Right lobe of liver (tissue), 6 donors: ENCODE measurements at regions not wholly inside any gene's neighbourhood (a gene's known extent, or its start where the extent isn't known, plus 50 kb on each side); places are given as distances from the start of the nearest gene placed in this dataset.

ENCODE experiments used
- ATAC-seq, 4 donors: fragments of 200-7000 bp; cut with Tn5 transposase; one replicate each; pipeline ENCODE4 v1.9.1; 2020; ENCODE audit warnings: mild to moderate bottlenecking in 4 of 4, moderate library complexity in 4 of 4
- DNase-seq, 3 donors: peaks; one replicate each; pipeline ENCODE4 v3.0.0-alpha.2; 2020
- H3K27ac ChIP-seq, 3 donors: fragments of 200-600 bp; one replicate each; pipeline ENCODE4 v1.8.0; 2022
- H3K27me3 ChIP-seq, 2 donors: fragments of 200-600 bp; one replicate each; pipeline ENCODE4 v1.8.0; 2022
- H3K36me3 ChIP-seq, 4 donors: fragments of 200-600 bp; sonication (generic) in 1 of 4; one replicate each; pipeline versions ENCODE4 v1.5.1 to v1.8.0; 2017 to 2022; ENCODE audit warnings: control low read depth in 1 of 4
- H3K4me1 ChIP-seq, 4 donors: fragments of 200-600 bp; sonication (generic) in 1 of 4; one replicate each; pipeline versions ENCODE4 v1.5.1 to v1.8.0; 2017 to 2022; ENCODE audit warnings: control low read depth in 1 of 4
- H3K4me3 ChIP-seq, 3 donors: fragments of 200-600 bp; one replicate each; pipeline ENCODE4 v1.8.0; 2022
- H3K9me3 ChIP-seq, 4 donors: fragments of 200-600 bp; sonication (generic) in 1 of 4; one replicate each; pipeline versions ENCODE4 v1.5.1 to v1.8.0; 2017 to 2022; ENCODE audit warnings: control low read depth in 1 of 4
- CTCF ChIP-seq, 4 donors: fragments of 200-600 bp in 3 of 4; fragments of 450-650 bp in 1 of 4; IDR thresholded peaks; one replicate each; pipeline versions ENCODE4 v1.5.1 to v1.8.0; 2016 to 2022; ENCODE audit warnings: antibody characterized with exemption in 4 of 4, mild to moderate bottlenecking in 2 of 4
- POLR2A ChIP-seq: fragments of 450-650 bp; IDR thresholded peaks from one replicate; pipeline ENCODE4 v1.6.1; 2017; ENCODE audit warnings: antibody characterized with exemption, mild to moderate bottlenecking
- WGBS: methylation state at CpG from one replicate; pipeline ENCODE4 v1.1.6; 2018; ENCODE audit warnings: low coverage, low lambda C conversion rate; ENCODE audit not compliant: insufficient coverage; ENCODE audit errors: missing lambda C conversion rate; 5-methylcytosine and 5-hydroxymethylcytosine counted together
- intact Hi-C, 2 donors: fragments of 100-400 bp; cut with DNase I; formaldehyde crosslinking; loops; one replicate each; pipeline versions ENCODE4 v1.11.2 to v1.14.1; 2022
- donor health status: DM: no; HTN: yes; CAD: no.
- donor health status: DM: no; HTN: no; CAD: no.
- donor health status: DM: no; HTN: no; CAD: no.
- donor health status: DM: no; HTN: yes; CAD: no.
- donor health status: DM: no; HTN: yes; CAD: no.

DNA sequence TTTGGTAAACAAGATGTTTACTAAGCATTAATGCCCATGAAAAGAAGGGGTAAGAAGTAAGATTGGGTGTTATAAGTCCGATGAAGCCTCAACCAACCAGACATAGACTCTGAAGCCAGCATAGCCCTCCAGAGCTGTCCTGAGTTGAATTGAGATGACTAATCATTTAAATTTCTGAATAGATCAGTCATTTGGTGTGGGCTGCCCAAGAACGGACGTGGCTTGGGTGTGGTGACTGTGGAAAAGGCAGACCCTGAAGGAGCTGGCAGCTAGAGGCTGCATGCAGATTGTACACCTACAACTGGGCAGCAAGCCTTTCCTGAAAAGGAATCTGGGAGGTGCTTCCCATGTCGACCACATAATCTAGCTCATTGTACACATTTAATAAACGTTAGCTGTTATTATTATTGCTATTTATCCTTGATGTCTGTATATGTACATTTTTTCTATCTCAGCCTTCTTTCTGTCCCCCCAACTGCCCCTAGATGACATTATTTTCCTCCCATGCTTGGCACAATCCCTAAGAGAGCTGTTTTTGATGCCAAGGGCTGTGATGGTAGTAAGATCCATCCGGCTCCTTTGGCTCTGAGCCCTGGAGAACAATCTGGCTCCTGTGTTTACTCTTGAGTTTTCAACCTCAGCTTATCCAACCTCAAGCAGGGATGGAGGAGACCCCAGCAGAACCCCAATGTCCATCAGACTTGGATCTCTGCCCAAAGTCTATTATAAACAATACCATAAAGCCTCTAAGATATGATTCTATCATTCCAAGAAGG is 57.6 kb upstream of the JAG1 start:
- intact Hi-C loops, result no loop called here
- no peaks in the 10 kb centered on the region for H3K36me3 ChIP-seq
- WGBS, result 73% methylated on average over 3 of the region's 6 CpGs
- H3K4me3 ChIP-seq, result no peak overlapping the region
- no peaks in the 10 kb centered on the region for H3K27me3 ChIP-seq
- no peak for ATAC-seq
- H3K4me1 ChIP-seq, result no peaks in the 10 kb centered on the region
- TF ChIP-seq CTCF (IDR thresholded peaks at IDR 0.05) (no peak), POLR2A (no peak)
- DNase-seq, result no peak
- H3K27ac ChIP-seq, result no peak overlapping the region
- no peaks in the 10 kb centered on the region for H3K9me3 ChIP-seq

GRCh38 chr20:10733122-10733521 is 59.3 kb upstream of the JAG1 start:
- TF ChIP-seq POLR2A (no peak), CTCF (IDR thresholded peaks at IDR 0.05) (no peak)
- no peak for ATAC-seq
- 100% methylated on average over 1 of the region's 1 CpG for WGBS
- no peaks in the 10 kb centered on the region for H3K9me3 ChIP-seq
- intact Hi-C loops, result no loop called here
- no peak for DNase-seq
- H3K4me3 ChIP-seq, result no peak overlapping the region
- no peaks in the 10 kb centered on the region for H3K27me3 ChIP-seq
- no peaks in the 10 kb centered on the region for H3K36me3 ChIP-seq
- H3K4me1 ChIP-seq, result no peaks in the 10 kb centered on the region
- H3K27ac ChIP-seq, result no peak overlapping the region

DNA sequence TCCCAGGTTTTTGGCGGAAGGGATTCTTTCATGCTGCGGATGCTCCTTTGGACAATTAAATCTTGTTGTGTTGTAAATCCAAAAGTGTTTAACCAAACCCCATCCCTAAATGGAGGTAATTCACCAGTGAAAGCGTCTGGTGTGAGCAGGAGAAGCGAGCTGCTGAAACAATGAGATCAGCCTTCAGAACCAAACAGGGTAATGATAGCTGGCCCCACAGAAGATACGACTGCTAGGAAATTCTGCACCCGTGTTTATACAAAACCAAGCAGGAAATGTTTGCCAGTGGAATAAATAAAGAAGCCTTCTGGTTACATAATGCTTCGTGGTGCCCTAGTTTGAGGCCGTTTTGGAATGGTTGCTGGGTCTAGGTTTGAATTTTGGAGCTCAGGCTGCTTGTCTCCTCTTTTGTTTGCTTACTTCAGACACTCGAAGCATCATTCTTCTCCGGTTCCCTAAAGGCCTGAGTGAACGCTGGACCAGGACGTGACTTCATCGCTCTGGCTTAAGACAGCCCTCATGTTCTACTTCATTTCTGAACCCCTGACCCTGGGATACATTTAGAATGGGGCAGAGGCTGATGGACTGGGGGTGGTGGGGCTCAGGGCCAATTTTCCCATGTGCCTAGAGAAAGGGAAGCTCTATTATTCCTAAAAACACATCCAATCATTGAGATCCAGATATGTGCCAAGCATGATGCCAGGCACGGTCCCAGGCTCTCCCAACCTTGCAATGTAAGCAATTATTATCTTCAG is 61.6 kb upstream of the JAG1 start:
- no peaks in the 10 kb centered on the region for H3K9me3 ChIP-seq
- ATAC-seq (no peak), DNase-seq (no peak)
- TF ChIP-seq CTCF (IDR thresholded peaks at IDR 0.05), result no peak
- no peak for TF ChIP-seq POLR2A
- H3K27me3 ChIP-seq, result no peaks in the 10 kb centered on the region
- no peaks in the 10 kb centered on the region for H3K4me1 ChIP-seq
- WGBS, result 61% methylated on average over 11 of the region's 14 CpGs
- intact Hi-C loops, result no loop called here
- H3K4me3 ChIP-seq, result no peak overlapping the region
- H3K27ac ChIP-seq, result no peak overlapping the region
- H3K36me3 ChIP-seq, result no peaks in the 10 kb centered on the region

- no peak for ATAC-seq
Observed at GRCh38 chr20:10739134-10739533, 65.3 kb upstream of the JAG1 start.

More at GRCh38 chr20:10739134-10739533, 65.3 kb upstream of the JAG1 start:
- Histone ChIP-seq H3K4me3 (peak overlapping the region in 1 of 3 donors; percentile 9), H3K9me3 (no peaks in the 10 kb centered on the region), H3K27me3 (no peaks in the 10 kb centered on the region), H3K36me3 (no peaks in the 10 kb centered on the region), H3K4me1 (no peaks in the 10 kb centered on the region), H3K27ac (no peak overlapping the region)
- no peak for DNase-seq
- 25% methylated on average over 1 of the region's 1 CpG for WGBS
- intact Hi-C loops, result no loop called here
- TF ChIP-seq CTCF (IDR thresholded peaks at IDR 0.05) (no peak), POLR2A (no peak)
